GM10266 (cell line): ENCODE measurements at regions not wholly inside any gene's neighbourhood (a gene's known extent, or its start where the extent isn't known, plus 50 kb on each side); places are given as distances from the start of the nearest gene placed in this dataset.

ENCODE experiments used
- DNase-seq: peaks from one replicate; pipeline ENCODE4 v3.0.0; 2012; ENCODE audit errors: extremely low spot score
- CTCF ChIP-seq: IDR thresholded peaks from 2 replicates; pipeline ENCODE4 v1.5.1; 2012; ENCODE audit warnings: mild to moderate bottlenecking, low read depth; ENCODE audit not compliant: control insufficient read depth, insufficient read depth; ENCODE audit errors: missing control alignments

GRCh38 chr2:226644399-226644865, 155.2 kb downstream of the IRS1 start:
- no peak for TF ChIP-seq CTCF
- DNase-seq = no peak

DNA sequence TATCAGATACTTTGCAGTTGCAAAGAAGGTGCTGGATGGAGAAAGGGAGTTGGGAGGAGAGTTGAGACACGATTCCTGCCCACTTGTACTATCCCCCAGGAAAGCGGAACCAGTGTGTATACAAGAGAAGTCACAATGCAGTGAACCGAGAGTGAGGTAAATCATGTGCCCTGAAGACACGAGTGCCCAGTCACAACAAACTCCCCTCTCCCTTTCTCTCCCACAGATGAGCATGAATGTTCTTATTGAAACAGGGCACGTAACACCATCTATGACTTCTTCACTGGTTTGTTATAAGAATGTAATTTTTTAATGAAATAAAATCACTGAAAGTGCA, 155.7 kb downstream of the IRS1 start:
- no peak for TF ChIP-seq CTCF
- DNase-seq = no peak

- TF ChIP-seq CTCF = no peak
- no peak for DNase-seq
Measured at GRCh38 chr2:226643030-226643945, 156.3 kb downstream of the IRS1 start.

GRCh38 chr2:226641008-226641407, 158.6 kb downstream of the IRS1 start:
- TF ChIP-seq CTCF = no peak
- no peak for DNase-seq

GRCh38 chr2:226640501-226640900, 159.1 kb downstream of the IRS1 start:
- DNase-seq = no peak
- TF ChIP-seq CTCF = no peak

GRCh38 chr2:226639550-226639949, 160.1 kb downstream of the IRS1 start:
- no peak for DNase-seq
- no peak for TF ChIP-seq CTCF

DNA sequence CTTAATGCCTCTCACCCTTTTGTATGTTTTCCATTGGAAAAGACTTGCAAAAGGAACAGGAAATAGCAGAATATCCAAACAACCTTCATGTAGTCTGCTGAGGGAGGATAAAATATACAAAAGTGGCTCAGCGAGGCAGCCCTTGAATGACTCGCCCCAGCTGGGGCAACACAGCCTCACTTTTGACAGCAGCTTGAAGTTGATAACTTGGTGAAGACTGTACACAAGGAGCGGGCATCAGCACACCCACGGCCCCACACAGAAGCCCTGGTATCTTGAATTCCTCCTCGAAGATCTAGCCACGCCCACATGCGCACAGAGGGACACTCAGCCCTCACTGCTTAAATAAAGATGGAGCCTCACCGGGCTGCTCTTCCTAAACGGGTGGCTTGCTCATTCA, 161.0 kb downstream of the IRS1 start:
- no peak for DNase-seq
- TF ChIP-seq CTCF = no peak
